ENCODE measurements at regions not wholly inside any gene's neighbourhood (a gene's known extent, or its start where the extent isn't known, plus 50 kb on each side); places are given as distances from the start of the nearest gene placed in this dataset.

GRCh38 chr2:153047220-153047619, 328.8 kb downstream of the ARL6IP6 start:
- DNase-seq (ENCODE audit: low spot score in 2 of 2): no peak
- H3K36me3 ChIP-seq: no peaks in the 10 kb centered on the region
- no peak overlapping the region for H3K4me3 ChIP-seq
- H3K27me3 ChIP-seq: no peaks in the 10 kb centered on the region
- TF ChIP-seq CTCF (IDR thresholded peaks at IDR 0.05) (no peak), POLR2A (IDR thresholded peaks at IDR 0.05) (no peak), EP300 (IDR thresholded peaks at IDR 0.05) (no peak), POLR2AphosphoS5 (IDR thresholded peaks at IDR 0.05) (no peak)
- no peak overlapping the region for H3K27ac ChIP-seq
- H3K4me1 ChIP-seq: no peaks in the 10 kb centered on the region
- H3K9me3 ChIP-seq: no peaks in the 10 kb centered on the region
- 50% methylated on average over 1 of the region's 1 CpG for WGBS

- 62% methylated on average over 1 of the region's 1 CpG for WGBS
- H3K4me1 ChIP-seq: no peaks in the 10 kb centered on the region
- TF ChIP-seq POLR2AphosphoS5 (IDR thresholded peaks at IDR 0.05): no peak
- TF ChIP-seq POLR2A (IDR thresholded peaks at IDR 0.05): no peak
- TF ChIP-seq EP300 (IDR thresholded peaks at IDR 0.05): no peak
- TF ChIP-seq CTCF (IDR thresholded peaks at IDR 0.05): no peak
- no peaks in the 10 kb centered on the region for H3K36me3 ChIP-seq
- H3K27me3 ChIP-seq: no peaks in the 10 kb centered on the region
- no peaks in the 10 kb centered on the region for H3K9me3 ChIP-seq
- no peak overlapping the region for H3K27ac ChIP-seq
- no peak for DNase-seq (ENCODE audit: low spot score in 2 of 2)
- no peak overlapping the region for H3K4me3 ChIP-seq
Measured at GRCh38 chr2:153043385-153043784, 325.0 kb downstream of the ARL6IP6 start.

GRCh38 chr2:153028626-153029025, 310.2 kb downstream of the ARL6IP6 start:
- Histone ChIP-seq H3K4me3 (no peak overlapping the region), H3K4me1 (no peaks in the 10 kb centered on the region), H3K27ac (no peak overlapping the region), H3K36me3 (no peaks in the 10 kb centered on the region), H3K9me3 (peaks cover 7% of the 10 kb centered on the region), H3K27me3 (no peaks in the 10 kb centered on the region)
- DNase-seq (ENCODE audit: low spot score in 2 of 2): no peak
- 64% methylated on average over 2 of the region's 2 CpGs for WGBS
- TF ChIP-seq POLR2A (IDR thresholded peaks at IDR 0.05) (no peak), POLR2AphosphoS5 (IDR thresholded peaks at IDR 0.05) (no peak), CTCF (IDR thresholded peaks at IDR 0.05) (no peak), EP300 (IDR thresholded peaks at IDR 0.05) (no peak)

GRCh38 chr2:153027533-153027932, 309.1 kb downstream of the ARL6IP6 start:
- H3K27ac ChIP-seq: no peak overlapping the region
- no peaks in the 10 kb centered on the region for H3K9me3 ChIP-seq
- no peak overlapping the region for H3K4me3 ChIP-seq
- 84% methylated on average over 1 of the region's 1 CpG for WGBS
- H3K36me3 ChIP-seq: no peaks in the 10 kb centered on the region
- no peak for TF ChIP-seq EP300 (IDR thresholded peaks at IDR 0.05)
- no peak for TF ChIP-seq POLR2A (IDR thresholded peaks at IDR 0.05)
- no peak for TF ChIP-seq POLR2AphosphoS5 (IDR thresholded peaks at IDR 0.05)
- no peak for TF ChIP-seq CTCF (IDR thresholded peaks at IDR 0.05)
- no peaks in the 10 kb centered on the region for H3K4me1 ChIP-seq
- no peak for DNase-seq (ENCODE audit: low spot score in 2 of 2)
- H3K27me3 ChIP-seq: no peaks in the 10 kb centered on the region

- Histone ChIP-seq H3K4me3 (no peak overlapping the region), H3K9me3 (no peaks in the 10 kb centered on the region), H3K27ac (no peak overlapping the region), H3K4me1 (no peaks in the 10 kb centered on the region), H3K27me3 (no peaks in the 10 kb centered on the region), H3K36me3 (no peaks in the 10 kb centered on the region)
- 77% methylated on average over 2 of the region's 2 CpGs for WGBS
- DNase-seq (ENCODE audit: low spot score in 2 of 2): no peak
- TF ChIP-seq POLR2A (IDR thresholded peaks at IDR 0.05) (no peak), CTCF (IDR thresholded peaks at IDR 0.05) (no peak), EP300 (IDR thresholded peaks at IDR 0.05) (no peak), POLR2AphosphoS5 (IDR thresholded peaks at IDR 0.05) (no peak)
Measured at GRCh38 chr2:153020201-153020600, 301.8 kb downstream of the ARL6IP6 start.
